ENCODE measurements at regions not wholly inside any gene's neighbourhood (a gene's known extent, or its start where the extent isn't known, plus 50 kb on each side); places are given as distances from the start of the nearest gene placed in this dataset.

DNA sequence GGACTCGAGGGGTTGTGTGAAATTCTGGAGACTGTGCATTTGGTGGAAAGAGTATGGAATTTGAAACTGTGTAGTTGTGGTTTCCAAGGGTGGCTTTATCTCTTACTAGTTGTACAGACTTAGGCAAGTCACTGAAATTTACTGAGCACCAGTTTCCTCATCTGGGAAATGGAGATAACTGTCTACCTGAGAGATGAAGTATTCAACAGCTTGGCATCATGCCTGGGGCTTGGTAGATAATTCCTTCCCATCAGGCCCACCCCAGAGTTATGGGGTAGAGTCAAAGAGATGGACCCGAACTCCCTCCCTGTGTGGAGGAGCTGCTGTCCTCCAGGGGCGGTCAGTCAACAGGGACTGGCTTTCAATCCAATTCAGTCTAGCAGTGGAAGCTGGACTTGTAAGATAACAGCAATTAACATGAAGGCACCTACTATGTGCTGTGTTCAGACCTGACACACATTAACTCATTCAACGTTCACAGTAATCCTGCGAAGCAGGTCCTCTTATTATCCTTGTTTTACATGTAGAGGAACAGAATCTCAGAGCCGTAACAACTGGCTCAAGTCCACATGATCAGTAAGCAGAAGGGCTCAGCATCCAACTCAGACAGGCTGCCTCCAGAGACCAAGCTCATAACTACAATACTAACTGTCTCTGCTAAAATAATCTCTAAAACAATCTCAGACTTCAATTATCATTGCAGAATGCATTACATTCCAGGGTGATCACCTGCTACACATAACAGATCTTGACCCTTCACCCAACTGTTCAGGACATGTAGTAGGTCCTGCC lies 432.1 kb downstream of the LPIN1 start:
- no peak overlapping the region for H3K27ac ChIP-seq

GRCh38 chr2:12180031-12180430 lies 433.6 kb downstream of the LPIN1 start:
- TF ChIP-seq, protein P1, sequence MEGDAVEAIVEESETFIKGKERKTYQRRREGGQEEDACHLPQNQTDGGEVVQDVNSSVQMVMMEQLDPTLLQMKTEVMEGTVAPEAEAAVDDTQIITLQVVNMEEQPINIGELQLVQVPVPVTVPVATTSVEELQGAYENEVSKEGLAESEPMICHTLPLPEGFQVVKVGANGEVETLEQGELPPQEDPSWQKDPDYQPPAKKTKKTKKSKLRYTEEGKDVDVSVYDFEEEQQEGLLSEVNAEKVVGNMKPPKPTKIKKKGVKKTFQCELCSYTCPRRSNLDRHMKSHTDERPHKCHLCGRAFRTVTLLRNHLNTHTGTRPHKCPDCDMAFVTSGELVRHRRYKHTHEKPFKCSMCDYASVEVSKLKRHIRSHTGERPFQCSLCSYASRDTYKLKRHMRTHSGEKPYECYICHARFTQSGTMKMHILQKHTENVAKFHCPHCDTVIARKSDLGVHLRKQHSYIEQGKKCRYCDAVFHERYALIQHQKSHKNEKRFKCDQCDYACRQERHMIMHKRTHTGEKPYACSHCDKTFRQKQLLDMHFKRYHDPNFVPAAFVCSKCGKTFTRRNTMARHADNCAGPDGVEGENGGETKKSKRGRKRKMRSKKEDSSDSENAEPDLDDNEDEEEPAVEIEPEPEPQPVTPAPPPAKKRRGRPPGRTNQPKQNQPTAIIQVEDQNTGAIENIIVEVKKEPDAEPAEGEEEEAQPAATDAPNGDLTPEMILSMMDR (IDR thresholded peaks at IDR 0.05), result no peak
- no peak for TF ChIP-seq ZFX (IDR thresholded peaks at IDR 0.05; ENCODE audit: borderline replicate concordance)
- H3K27ac ChIP-seq, result no peak overlapping the region

More for the DNA sequence above, 432.1 kb downstream of the LPIN1 start:
- TF ChIP-seq, protein P1 (IDR thresholded peaks at IDR 0.05), result no peak
- TF ChIP-seq ZFX (IDR thresholded peaks at IDR 0.05; ENCODE audit: borderline replicate concordance), result no peak

- TF ChIP-seq, protein P1 (IDR thresholded peaks at IDR 0.05), result no peak
- TF ChIP-seq ZFX (IDR thresholded peaks at IDR 0.05; ENCODE audit: borderline replicate concordance), result no peak
- no peak overlapping the region for H3K27ac ChIP-seq
These were observed 436.7 kb downstream of the LPIN1 start for GRCh38 chr2:12183032-12183645.

GRCh38 chr2:12192762-12193161 lies 446.3 kb downstream of the LPIN1 start:
- H3K27ac ChIP-seq, result no peak overlapping the region
- TF ChIP-seq ZFX (IDR thresholded peaks at IDR 0.05; ENCODE audit: borderline replicate concordance), result no peak
- TF ChIP-seq, protein P1 (IDR thresholded peaks at IDR 0.05), result no peak

GRCh38 chr2:12194968-12195367 lies 448.5 kb downstream of the LPIN1 start:
- no peak for TF ChIP-seq ZFX (IDR thresholded peaks at IDR 0.05; ENCODE audit: borderline replicate concordance)
- TF ChIP-seq, protein P1 (IDR thresholded peaks at IDR 0.05), result no peak
- no peak overlapping the region for H3K27ac ChIP-seq

DNA sequence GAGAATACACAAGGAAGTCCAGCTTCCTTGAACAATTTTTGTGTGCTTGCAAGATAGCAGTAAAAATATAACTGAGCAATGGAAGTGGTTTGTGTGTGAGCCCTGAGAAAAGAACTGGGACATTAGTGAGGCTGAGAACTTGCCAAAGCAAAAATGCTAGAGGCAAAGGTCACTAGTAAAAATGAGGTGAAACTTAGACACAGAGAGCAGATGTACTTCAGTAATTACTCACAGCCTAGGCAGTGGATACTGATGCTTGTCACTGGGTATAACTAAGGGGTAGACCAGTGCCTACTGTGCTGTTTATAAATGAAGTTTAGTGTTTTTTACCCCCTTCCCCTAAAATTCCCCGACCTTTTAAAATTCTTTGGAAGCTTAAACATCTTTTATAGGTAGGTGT lies 450.1 kb downstream of the LPIN1 start:
- no peak overlapping the region for H3K27ac ChIP-seq
- TF ChIP-seq, protein P1 (IDR thresholded peaks at IDR 0.05), result no peak
- TF ChIP-seq ZFX (IDR thresholded peaks at IDR 0.05; ENCODE audit: borderline replicate concordance), result no peak

DNA sequence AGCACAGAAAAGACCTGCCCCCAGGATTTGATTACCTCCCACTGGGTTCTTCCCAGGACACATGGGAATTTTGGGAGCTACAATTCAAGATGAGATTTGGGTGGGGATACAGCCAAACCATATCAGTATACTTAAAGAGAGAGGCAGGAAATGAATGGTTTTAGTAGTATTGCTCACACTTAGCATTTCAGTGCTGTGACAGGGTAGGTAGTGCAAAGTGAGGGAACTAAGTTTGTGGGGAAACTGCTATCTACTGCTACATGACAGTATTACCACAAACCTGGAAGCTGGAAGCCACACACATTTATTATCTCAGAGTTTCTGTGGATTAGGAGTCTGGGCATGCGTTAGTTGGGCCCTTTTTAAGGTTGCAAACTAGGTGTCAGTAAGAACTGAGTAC lies 450.7 kb downstream of the LPIN1 start:
- no peak for TF ChIP-seq ZFX (IDR thresholded peaks at IDR 0.05; ENCODE audit: borderline replicate concordance)
- TF ChIP-seq, protein P1 (IDR thresholded peaks at IDR 0.05), result no peak
- H3K27ac ChIP-seq, result no peak overlapping the region

Measured in 22Rv1 (cell line).